ENCODE measurements at regions not wholly inside any gene's neighbourhood (a gene's known extent, or its start where the extent isn't known, plus 50 kb on each side); places are given as distances from the start of the nearest gene placed in this dataset.

- DNase-seq (ENCODE audit: low spot score) = peak; percentile 93
- peak overlapping the region; percentile 91 for H3K27ac ChIP-seq (ENCODE audit: poor library complexity, severe bottlenecking)
- no peak for TF ChIP-seq CTCF (IDR thresholded peaks at IDR 0.05; ENCODE audit: poor library complexity, severe bottlenecking)
- no peak overlapping the region for H3K4me3 ChIP-seq (ENCODE audit: severe bottlenecking)
- H3K27me3 ChIP-seq (ENCODE audit: insufficient read depth, poor library complexity, severe bottlenecking) = no peaks in the 10 kb centered on the region
- H3K9me3 ChIP-seq (ENCODE audit: severe bottlenecking) = peaks cover 3% of the 10 kb centered on the region
- H3K4me1 ChIP-seq (ENCODE audit: insufficient read depth, poor library complexity, severe bottlenecking) = peaks cover 18% of the 10 kb centered on the region
- peak; percentile 97 for ATAC-seq (ENCODE audit: low read depth)
- H3K36me3 ChIP-seq (ENCODE audit: low read depth) = no peaks in the 10 kb centered on the region
Observed at GRCh38 chr18:9017167-9017904, 85.2 kb upstream of the NDUFV2 start.

GRCh38 chr18:9017905-9018227 lies 84.6 kb upstream of the NDUFV2 start:
- ATAC-seq (ENCODE audit: low read depth) (peak; percentile 42), DNase-seq (ENCODE audit: low spot score) (no peak)
- no peak for TF ChIP-seq CTCF (IDR thresholded peaks at IDR 0.05; ENCODE audit: poor library complexity, severe bottlenecking)
- Histone ChIP-seq H3K4me3 (ENCODE audit: severe bottlenecking) (no peak overlapping the region), H3K27me3 (ENCODE audit: insufficient read depth, poor library complexity, severe bottlenecking) (no peaks in the 10 kb centered on the region), H3K36me3 (ENCODE audit: low read depth) (no peaks in the 10 kb centered on the region), H3K27ac (ENCODE audit: poor library complexity, severe bottlenecking) (peak overlapping the region; percentile 91), H3K9me3 (ENCODE audit: severe bottlenecking) (peaks cover 3% of the 10 kb centered on the region), H3K4me1 (ENCODE audit: insufficient read depth, poor library complexity, severe bottlenecking) (peaks cover 18% of the 10 kb centered on the region)

GRCh38 chr18:9019135-9019534 lies 83.4 kb upstream of the NDUFV2 start:
- Histone ChIP-seq H3K9me3 (ENCODE audit: severe bottlenecking) (peaks cover 3% of the 10 kb centered on the region), H3K36me3 (ENCODE audit: low read depth) (no peaks in the 10 kb centered on the region), H3K4me1 (ENCODE audit: insufficient read depth, poor library complexity, severe bottlenecking) (peaks cover 18% of the 10 kb centered on the region), H3K27me3 (ENCODE audit: insufficient read depth, poor library complexity, severe bottlenecking) (no peaks in the 10 kb centered on the region), H3K4me3 (ENCODE audit: severe bottlenecking) (no peak overlapping the region), H3K27ac (ENCODE audit: poor library complexity, severe bottlenecking) (peak overlapping the region; percentile 91)
- no peak for ATAC-seq (ENCODE audit: low read depth)
- no peak for DNase-seq (ENCODE audit: low spot score)
- TF ChIP-seq CTCF (IDR thresholded peaks at IDR 0.05; ENCODE audit: poor library complexity, severe bottlenecking) = no peak

- Histone ChIP-seq H3K27me3 (ENCODE audit: insufficient read depth, poor library complexity, severe bottlenecking) (no peaks in the 10 kb centered on the region), H3K27ac (ENCODE audit: poor library complexity, severe bottlenecking) (no peak overlapping the region), H3K4me3 (ENCODE audit: severe bottlenecking) (no peak overlapping the region), H3K36me3 (ENCODE audit: low read depth) (no peaks in the 10 kb centered on the region), H3K9me3 (ENCODE audit: severe bottlenecking) (peaks cover 3% of the 10 kb centered on the region), H3K4me1 (ENCODE audit: insufficient read depth, poor library complexity, severe bottlenecking) (peaks cover 18% of the 10 kb centered on the region)
- DNase-seq (ENCODE audit: low spot score) (no peak), ATAC-seq (ENCODE audit: low read depth) (no peak)
- TF ChIP-seq CTCF (IDR thresholded peaks at IDR 0.05; ENCODE audit: poor library complexity, severe bottlenecking) = no peak
Observed at GRCh38 chr18:9020221-9020620, 82.3 kb upstream of the NDUFV2 start.

- no peak for TF ChIP-seq CTCF (IDR thresholded peaks at IDR 0.05; ENCODE audit: poor library complexity, severe bottlenecking)
- no peaks in the 10 kb centered on the region for H3K27me3 ChIP-seq (ENCODE audit: insufficient read depth, poor library complexity, severe bottlenecking)
- H3K4me1 ChIP-seq (ENCODE audit: insufficient read depth, poor library complexity, severe bottlenecking) = peaks cover 17% of the 10 kb centered on the region
- no peak overlapping the region for H3K27ac ChIP-seq (ENCODE audit: poor library complexity, severe bottlenecking)
- DNase-seq (ENCODE audit: low spot score) (no peak), ATAC-seq (ENCODE audit: low read depth) (no peak)
- H3K4me3 ChIP-seq (ENCODE audit: severe bottlenecking) = no peak overlapping the region
- H3K36me3 ChIP-seq (ENCODE audit: low read depth) = no peaks in the 10 kb centered on the region
- H3K9me3 ChIP-seq (ENCODE audit: severe bottlenecking) = peaks cover 3% of the 10 kb centered on the region
Observed at GRCh38 chr18:9021458-9021857, 81.0 kb upstream of the NDUFV2 start.

All from RWPE2 (cell line).